Stimulated activated CD8-positive, alpha-beta memory T cell treated with anti-CD3 and anti-CD28 coated beads, Interleukin-7, amount 100 ng/mL, for 4 hours (primary cell): ENCODE measurements at regions not wholly inside any gene's neighbourhood (a gene's known extent, or its start where the extent isn't known, plus 50 kb on each side); places are given as distances from the start of the nearest gene placed in this dataset.

Experiments
- DNase-seq, 2 donors: peaks; one replicate each; pipeline ENCODE4 v3.0.0-alpha.2; 2020; ENCODE audit warnings: low read depth in 2 of 2

- no peak for DNase-seq
These were observed 710.6 kb upstream of the TMEM132C start for GRCh38 chr12:127556231-127556886.

DNA sequence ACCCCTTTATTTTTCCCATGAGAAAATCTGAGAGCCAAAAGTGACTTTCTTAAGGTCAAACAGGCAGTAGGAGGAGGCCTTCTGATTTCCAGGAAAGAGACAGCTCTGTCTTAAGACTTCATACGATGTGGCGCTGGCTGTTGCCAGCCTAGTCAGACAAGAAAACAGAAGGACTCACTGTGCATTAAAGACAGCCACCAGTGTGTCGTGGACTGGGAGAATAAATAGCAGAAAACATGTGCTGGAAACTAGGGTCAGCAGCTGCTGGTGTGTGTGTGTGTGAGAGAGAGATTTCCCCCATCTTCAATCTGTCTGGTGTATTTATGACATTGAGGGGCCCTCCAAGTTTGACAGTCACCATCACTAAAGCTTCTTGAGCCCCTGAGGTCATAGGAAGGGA lies 708.6 kb upstream of the TMEM132C start:
- DNase-seq, result no peak

DNA sequence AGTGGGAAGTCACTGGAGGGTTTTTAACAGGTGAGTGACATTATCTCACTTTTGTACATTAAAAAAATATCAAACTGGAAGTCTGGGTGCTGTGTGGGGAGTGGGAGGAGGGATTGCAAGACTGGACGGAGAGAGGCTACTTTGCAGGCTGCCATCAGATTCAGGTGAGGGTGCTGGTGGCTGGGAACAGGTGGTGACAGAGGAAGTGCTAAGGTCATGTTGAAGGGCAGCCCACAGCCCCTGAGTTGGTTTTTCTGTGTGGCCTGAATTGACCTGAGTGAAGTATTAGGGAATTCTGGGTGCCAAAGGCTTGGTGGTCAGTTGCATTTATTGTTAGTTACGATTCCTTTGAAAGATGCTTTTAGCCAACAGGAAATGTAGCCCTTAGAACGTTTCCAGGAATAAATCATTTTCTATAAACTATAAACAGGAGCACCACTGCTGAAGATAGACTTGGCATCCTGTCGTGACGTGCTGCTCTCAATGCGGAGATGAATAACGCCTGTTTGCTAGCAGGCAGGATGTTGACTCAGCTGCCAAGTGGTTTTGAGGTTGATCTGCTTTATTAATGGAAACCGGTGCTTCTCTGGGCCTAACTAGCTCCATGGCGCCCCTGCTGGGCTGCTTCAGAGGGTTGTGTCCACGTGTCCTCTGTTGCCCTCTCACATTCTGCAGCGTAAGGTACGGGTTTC lies 707.5 kb upstream of the TMEM132C start:
- DNase-seq, result no peak

- no peak for DNase-seq
These were observed 706.9 kb upstream of the TMEM132C start for GRCh38 chr12:127560041-127560478.

- no peak for DNase-seq
These were observed 704.2 kb upstream of the TMEM132C start for GRCh38 chr12:127562816-127563215.

DNA sequence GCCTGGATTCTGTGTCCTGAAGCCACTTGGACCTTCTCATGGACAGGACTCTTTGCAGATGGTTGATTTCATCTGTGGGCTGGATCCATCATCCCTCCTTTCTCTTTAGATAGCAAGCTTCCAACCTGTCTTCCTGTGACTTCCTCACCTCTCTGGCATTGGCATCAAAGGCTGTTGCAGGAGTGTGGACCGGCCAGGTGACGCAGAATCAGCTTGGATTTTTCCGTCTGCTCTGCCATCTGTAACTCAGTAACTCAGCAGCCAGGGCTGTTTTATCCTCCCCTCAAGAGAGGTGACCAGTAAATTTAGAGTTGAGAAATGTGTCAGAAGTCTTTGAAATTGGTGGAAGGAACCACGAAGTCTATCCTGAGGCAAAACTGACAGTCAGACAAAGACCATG lies 701.7 kb upstream of the TMEM132C start:
- DNase-seq, result no peak

DNA sequence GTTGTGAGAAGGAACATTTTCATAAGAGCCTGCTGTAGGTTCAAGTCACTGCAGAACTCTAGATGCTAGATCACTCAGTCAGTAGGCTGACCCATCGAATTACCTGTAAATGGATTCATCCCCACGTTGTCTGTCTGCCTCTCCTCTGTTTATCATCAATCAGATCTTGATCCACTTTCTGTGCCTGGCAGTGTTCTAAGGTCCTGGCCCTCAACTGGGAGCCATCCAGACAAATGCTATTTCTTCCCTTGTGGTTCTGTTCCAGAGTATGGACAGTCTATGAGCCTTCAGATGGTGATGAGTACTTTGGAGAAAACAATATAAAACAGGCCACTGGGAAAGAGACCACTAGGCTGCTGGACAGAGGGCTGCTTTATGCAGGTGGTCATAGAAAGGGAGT lies 699.4 kb upstream of the TMEM132C start:
- DNase-seq, result no peak

- DNase-seq, result no peak
These were observed 696.6 kb upstream of the TMEM132C start for GRCh38 chr12:127570387-127570786.

DNA sequence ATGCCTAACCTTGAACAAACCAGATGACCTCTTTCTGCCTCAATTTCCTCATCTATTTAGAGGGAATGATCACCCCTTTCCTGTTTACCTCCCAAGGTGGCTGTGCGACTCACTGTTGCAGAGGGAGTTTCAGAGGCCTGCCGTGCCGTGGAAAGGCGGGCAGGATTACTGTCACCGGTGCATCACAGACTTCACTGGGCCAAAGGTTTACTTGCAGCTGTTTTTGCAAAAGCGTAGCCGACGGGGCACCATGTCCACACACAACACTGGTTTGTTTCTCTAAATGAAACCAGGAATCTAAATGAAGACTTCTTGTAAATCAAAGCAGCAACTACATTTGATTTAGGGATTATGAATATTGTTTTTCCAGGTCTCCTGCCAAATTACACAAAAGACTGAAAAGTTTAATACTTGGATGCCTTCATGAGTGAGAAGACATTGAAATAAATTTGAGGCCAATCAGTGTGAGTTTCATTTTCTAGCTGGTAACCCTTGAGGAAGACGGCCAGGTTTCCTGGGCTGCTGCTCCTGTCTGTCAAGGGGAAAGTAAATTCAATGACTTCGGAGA lies 696.1 kb upstream of the TMEM132C start:
- DNase-seq, result no peak

GRCh38 chr12:127571578-127571977 lies 695.4 kb upstream of the TMEM132C start:
- no peak for DNase-seq

DNA sequence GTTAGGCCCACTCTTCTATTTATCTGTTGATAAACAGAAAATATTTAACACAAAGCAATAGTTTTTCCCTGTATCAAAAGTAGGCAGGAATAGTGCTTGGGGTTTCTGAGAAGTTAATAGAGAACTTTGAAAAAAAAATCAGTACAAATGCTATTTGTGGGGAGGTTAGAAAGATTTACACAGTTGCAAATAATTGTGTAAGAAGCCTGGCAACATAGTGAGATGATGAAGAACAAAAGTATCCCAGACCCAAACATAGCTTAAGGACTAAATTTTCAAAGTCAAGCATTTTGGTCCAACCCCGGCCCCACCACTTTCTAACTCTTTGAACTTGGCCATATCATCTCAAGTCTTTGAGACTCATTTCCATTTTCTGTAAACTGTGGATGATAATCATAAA lies 687.5 kb upstream of the TMEM132C start:
- DNase-seq, result no peak

DNA sequence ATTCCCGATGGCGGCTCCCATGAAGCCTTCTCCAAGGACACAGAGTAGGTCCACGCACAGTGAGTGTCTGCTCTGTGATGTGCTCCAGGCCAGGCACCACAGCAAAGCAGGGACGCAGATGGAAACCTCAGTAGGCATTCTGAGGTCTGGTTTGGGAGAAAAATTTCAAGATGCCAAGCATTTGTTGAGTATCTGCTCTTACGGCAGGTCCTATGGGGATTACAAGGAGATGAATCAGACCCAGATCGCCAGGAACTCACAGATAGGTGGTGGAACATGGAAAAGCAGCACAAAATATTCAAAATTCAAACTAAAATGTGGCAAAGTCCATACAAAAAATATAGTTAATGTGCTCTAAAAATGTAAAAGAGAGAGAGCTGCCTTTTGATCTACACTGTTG lies 684.9 kb upstream of the TMEM132C start:
- DNase-seq, result no peak

GRCh38 chr12:127583041-127583440 lies 683.9 kb upstream of the TMEM132C start:
- no peak for DNase-seq

DNA sequence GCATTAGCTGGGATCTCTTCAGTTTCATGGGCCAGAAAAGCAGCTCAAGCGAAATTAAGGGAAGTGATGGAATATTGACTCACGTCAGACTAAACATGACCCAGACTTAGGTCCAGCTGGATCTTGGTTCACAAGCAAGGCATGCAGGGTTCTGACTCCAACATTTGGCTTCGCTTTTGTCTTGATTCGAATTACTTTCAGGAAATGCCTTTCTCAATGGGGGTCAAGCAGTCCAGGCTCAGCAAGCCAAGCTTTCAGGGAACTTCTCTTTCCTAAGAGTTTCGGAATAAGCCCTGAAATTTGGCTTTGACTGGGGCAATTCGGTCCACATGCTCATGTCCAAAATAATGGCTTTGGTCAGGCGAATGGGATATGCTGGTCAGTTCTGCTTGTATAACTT lies 678.7 kb upstream of the TMEM132C start:
- no peak for DNase-seq

- no peak for DNase-seq
These were observed 677.4 kb upstream of the TMEM132C start for GRCh38 chr12:127589541-127589940.

DNA sequence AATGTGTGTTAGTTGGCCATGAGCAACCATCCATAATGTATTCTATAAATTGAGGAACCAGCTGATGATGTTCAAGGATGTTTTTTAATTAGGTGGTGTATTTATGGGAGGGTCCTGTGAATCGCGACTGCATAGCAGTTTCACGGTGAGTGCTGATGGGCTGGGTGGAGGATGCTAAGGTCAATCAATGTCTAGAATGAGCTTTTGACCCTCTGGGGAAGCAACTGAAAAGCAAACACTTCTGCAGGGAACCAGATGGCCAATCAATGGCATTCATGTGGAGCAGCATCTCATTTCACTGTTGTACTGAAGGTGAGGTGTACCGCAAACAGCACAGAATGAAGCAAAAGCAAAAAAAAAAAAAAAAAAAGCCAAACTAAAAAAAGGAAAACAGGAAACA lies 676.1 kb upstream of the TMEM132C start:
- no peak for DNase-seq

- no peak for DNase-seq
These were observed 674.7 kb upstream of the TMEM132C start for GRCh38 chr12:127592245-127592644.

- DNase-seq, result no peak
These were observed 672.5 kb upstream of the TMEM132C start for GRCh38 chr12:127594351-127594970.

- DNase-seq, result no peak
These were observed 671.5 kb upstream of the TMEM132C start for GRCh38 chr12:127595506-127595905.

GRCh38 chr12:127596891-127597290 lies 670.1 kb upstream of the TMEM132C start:
- DNase-seq, result no peak

GRCh38 chr12:127599436-127599835 lies 667.5 kb upstream of the TMEM132C start:
- DNase-seq, result no peak

DNA sequence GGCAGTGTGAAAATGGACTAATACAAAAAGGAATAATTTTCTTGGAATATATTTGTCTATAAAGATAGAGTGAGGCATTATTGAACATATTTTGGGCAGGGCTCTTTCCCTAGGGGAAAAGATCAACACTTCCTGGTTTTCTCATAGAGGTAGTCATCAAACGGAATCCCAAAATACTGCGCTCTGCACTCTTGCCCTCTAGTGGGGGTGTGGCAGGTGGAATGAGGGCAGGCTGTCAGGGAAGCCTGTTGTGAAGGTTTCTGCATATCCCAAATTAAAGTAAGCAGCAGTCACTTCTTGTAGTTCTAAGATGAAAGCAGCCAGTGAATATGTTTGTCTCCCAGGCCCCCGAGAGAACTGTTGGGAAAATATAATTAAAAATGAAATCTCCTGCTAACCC lies 666.8 kb upstream of the TMEM132C start:
- DNase-seq, result no peak

DNA sequence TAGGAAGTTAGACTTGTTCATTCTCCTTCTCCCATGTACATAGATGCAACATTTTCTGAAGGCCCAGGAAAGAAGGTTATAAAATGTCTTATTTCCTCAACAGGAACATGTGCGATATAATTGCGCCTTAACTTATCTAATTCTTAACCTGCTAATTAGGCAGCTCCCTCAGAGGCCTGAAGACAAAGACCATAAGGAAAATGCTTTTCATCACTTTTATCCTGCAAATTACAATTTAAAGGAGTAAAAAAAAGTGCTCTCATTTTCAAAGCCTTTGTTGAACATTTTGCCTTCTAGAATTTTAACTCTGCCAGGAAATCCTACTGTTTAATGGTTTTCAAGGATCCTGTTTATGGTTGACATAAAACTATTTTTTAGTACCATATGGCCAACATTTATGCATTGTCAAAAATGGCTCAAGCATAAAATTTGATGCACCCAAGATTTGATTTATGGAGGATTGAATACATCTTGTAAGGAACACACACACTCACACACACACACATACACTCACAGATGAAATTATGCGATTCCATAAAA lies 660.4 kb upstream of the TMEM132C start:
- no peak for DNase-seq
